HG02970 (cell line): ENCODE measurements at regions not wholly inside any gene's neighbourhood (a gene's known extent, or its start where the extent isn't known, plus 50 kb on each side); places are given as distances from the start of the nearest gene placed in this dataset.

Experiments
- ATAC-seq: cut with Tn5 transposase; IDR thresholded peaks from one replicate; pipeline ENCODE4 v1.9.1; 2021; ENCODE audit warnings: mild to moderate bottlenecking, moderate library complexity, moderate number of reproducible peaks; ENCODE audit not compliant: unreplicated experiment, low FRiP score

DNA sequence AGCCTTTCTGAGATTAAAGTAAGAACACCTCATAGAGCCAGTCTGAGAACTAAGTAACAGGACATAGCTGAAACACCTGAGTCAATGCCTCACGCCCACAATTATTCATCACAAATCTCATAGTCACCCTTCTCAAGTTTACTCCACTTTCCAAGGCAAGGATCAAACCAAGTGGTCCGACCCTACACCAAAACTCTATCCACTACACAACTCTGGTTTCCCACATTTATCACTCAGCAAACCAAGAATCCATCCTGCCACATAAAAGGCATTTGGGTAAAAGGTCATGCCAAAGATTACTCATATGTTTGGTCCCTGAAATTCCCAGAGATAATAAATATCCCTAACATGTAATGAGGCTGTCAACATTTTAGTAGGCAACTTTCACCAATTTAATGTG is 144.1 kb downstream of the RPAP3 start:
- ATAC-seq = no peak

DNA sequence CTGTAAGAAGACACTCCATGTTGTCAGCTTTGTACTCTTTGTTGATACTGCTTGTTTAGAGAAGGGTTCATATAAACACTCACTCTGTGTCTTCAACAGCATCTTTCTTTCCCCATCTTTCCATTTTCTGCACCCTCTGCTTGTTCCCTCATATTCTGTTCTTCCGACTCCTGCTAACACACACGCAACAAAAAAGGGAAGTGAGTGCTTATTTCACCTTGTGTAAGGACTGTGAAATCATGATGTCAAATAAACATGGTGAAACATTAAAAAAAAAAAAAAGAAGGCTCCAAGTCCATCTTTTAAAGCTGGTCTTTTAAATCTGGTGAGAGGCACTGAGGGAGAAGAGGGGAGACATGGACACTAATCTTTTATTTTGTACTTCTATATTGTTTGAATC is 145.4 kb downstream of the RPAP3 start:
- ATAC-seq = no peak

DNA sequence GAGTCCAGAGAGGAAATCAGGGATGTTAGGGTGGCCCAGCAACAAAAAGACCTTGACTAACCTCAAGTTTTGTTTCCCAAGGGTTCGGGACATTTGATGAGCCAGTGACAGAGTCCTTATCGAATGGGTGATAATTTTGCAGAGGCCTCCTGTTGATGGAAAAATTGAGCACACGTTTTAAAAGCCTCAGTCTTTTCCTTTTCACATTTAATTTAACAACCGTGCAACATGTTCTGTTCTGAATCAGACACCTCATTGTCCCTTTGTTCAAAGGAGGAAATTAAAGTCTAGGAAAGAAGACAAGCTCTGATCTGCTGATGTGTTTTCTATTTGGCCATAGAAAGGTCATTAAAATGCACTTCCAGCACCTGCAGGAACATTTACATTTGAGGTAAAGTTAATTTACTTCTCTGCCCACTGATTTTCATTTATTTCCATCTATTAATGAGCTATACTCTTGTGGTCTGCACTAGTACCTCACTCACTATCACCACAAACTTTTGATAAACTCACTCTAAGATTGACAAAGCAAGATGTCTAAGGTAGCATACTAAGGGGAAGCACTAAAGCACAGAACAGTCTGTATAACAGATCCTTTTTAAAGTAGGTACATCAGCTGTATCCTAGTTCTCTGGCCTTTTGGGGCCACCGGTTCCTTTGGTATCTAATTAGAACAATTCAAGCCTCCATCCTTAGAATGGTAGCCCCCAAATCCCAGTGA is 147.0 kb downstream of the RPAP3 start:
- no peak for ATAC-seq

GRCh38 chr12:47557386-47557785 is 148.4 kb downstream of the RPAP3 start:
- ATAC-seq = no peak

- ATAC-seq = no peak
Observed at GRCh38 chr12:47556261-47557030, 149.4 kb downstream of the RPAP3 start.

DNA sequence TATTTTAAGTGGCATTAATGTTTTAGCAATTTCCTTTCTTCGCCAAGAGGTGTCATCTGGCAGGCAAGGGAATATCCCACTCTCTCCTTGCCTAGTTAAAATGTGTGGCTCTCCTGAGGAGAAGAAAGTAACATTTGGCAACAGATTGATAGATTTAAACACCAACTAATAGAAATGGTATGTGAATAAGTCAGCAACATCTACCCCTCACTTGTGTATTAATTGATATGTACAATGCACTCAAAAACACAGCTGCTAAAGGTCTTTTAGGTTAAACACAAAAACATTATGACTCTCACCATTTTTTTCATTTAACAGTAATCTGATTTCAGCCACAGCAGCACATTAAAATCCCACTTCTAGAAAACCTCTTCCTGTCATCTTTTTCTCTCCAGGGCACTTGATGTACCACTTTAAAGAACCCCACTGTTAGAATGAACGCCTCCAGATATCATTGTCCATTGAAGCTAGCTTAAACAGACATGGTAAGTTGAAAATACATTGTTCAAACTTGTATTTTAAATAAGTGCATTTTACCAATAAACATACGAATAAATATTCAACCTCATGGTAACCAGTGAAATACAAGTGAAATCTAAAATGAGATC is 151.7 kb downstream of the RPAP3 start:
- ATAC-seq = no peak

DNA sequence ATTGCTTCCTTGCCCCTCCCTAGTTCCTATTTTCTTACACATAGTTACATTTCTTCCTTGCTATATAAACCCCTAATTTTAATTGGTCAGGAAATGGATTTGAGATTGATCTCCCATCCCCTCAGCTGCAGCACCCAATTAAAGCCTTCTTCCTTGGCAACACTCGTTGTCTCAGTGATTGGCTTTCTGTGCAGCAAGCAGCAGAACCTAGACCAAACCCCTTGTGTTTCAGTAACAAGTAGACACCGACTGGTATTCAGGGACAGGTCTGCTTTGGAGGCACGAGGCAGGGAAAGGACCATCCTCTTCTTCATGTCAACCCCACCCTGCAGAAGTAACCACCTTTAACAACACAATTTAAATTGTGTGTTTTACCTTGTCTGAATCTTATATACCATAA is 152.6 kb downstream of the RPAP3 start:
- ATAC-seq = no peak

DNA sequence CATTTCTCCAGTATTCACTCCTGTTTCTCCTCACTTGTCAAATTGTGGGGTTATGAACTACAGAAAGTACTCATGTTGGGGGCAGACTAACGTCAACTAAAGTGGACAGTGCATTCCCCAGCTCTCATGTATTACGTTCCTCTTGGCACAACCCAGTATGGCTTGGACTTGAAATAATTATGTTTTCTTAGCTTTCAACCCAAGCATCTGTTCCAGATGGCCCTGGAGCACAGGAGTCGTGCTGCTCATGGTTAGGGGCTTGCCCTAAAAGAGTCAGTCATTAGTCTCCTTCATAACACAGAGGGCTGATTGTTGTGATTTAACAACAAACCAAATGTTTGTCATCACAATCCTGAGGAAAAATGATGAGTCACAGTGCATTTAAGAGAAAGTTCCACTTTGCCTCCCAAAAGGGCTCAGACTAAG is 154.4 kb downstream of the RPAP3 start:
- ATAC-seq = no peak

DNA sequence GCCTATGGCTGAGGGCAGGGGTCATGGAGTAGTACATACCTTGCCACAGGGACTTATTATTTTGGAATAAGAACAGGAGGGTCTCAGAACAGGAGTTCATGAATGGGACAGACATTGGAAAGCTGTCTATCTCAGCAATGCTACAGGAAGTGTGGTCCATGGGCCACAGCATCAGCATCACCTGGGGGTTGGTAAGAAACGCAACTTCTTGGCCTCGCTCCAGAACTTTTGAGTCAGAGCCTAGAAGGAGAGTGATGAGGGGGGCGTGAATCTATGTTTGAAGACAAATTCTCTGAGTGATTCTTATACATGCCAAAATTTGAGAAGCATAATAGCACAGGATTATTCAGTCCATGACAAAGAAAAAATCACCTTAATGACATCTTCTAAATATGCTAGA is 156.6 kb downstream of the RPAP3 start:
- ATAC-seq = no peak

- no peak for ATAC-seq
Observed at GRCh38 chr12:47548401-47548800, 157.4 kb downstream of the RPAP3 start.

- no peak for ATAC-seq
Observed at GRCh38 chr12:47547077-47547476, 158.8 kb downstream of the RPAP3 start.

DNA sequence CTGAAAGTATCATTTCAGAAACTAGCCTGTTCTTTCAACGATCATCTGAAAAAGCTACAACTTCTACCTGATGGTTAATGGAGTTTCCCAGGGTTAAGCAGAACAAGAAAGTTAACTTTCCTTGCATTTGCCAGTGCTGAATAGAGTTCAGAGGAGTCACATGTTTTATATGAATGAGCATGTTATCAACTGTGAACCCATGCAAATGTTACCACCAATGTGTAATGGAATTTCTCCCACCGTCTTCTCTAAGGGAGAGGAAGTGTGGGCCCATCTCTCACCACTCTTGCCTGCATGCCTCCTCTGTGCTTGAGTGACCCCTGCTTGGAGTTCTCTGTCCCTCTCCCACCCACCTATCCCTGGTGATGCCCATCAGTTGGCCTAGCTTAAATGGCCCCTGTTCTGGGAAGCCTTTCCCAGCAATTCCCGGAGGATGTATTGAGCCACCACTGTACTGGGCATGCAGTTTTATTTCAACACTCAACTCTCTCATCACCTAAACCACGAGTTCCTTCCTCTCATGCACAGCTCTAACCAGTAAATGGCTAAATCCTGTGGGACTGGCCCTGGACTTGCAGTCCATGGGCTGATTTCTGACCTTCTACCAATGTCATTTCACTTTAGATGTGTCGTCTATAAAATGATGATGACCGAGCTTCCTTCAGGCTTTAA is 159.8 kb downstream of the RPAP3 start:
- ATAC-seq = no peak

DNA sequence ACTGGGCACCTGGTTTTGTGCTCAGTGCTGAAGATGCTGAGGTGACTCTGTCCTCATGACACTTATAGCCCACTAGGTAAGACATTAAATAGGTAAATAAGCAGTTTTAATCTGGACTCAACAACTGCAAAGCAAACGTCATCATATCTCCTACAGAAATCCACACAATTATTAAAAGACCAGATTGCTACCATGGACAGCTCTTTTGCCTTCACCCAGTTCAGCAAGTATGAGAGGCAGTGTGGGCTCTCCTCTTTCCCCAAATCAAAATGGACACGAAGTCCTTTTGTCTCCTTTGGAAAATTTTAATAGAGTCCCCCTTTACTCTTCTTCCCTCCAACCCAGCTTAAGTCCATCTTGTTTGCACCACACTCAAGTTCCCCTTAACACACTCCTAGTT is 171.1 kb downstream of the RPAP3 start:
- ATAC-seq = no peak

GRCh38 chr12:47530050-47530449 is 175.8 kb downstream of the RPAP3 start:
- no peak for ATAC-seq

- no peak for ATAC-seq
Observed at GRCh38 chr12:47527816-47528215, 178.0 kb downstream of the RPAP3 start.

GRCh38 chr12:47520029-47520428 is 185.8 kb downstream of the RPAP3 start:
- no peak for ATAC-seq

GRCh38 chr12:47517122-47517521 is 188.7 kb downstream of the RPAP3 start:
- no peak for ATAC-seq

- ATAC-seq = no peak
Observed at GRCh38 chr12:47509398-47509851, 196.4 kb downstream of the RPAP3 start.

DNA sequence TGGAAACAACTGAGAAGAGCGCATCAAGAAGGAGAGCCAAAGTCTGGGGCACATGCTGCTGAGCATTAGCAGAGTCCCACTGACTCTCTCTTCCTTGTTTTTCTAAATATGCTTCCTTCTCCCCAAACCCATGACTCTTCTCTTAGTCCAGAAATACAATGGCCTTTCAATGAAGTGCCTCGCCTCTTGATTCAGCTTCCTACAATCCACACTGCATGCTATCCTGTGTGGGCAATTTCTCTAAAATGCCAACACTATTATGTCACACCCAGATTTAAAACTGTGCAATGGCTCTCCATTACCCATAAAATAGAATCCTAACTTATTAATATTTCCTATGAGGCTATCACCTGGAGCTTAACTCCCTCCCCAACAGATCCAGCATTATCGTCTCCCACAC is 198.6 kb downstream of the RPAP3 start:
- no peak for ATAC-seq

- ATAC-seq = no peak
Observed at GRCh38 chr12:47504775-47505446, 200.9 kb downstream of the RPAP3 start.
